H1 (cell line): ENCODE measurements at regions not wholly inside any gene's neighbourhood (a gene's known extent, or its start where the extent isn't known, plus 50 kb on each side); places are given as distances from the start of the nearest gene placed in this dataset.

Source experiments
- CTCF ChIA-PET: fragments of 300-600 bp; sonication (Branson Sonifier 250); formaldehyde crosslinking; loops from one replicate; lab custom pipeline; 2021; ENCODE audit not compliant: partially characterized antibody; lab: Charles Lee
- POLR2A ChIA-PET: fragments of 300-600 bp; sonication (Branson Sonifier 250); formaldehyde crosslinking; loops from one replicate; lab custom pipeline; 2021; ENCODE audit warnings: inconsistent platforms; ENCODE audit not compliant: partially characterized antibody; lab: Charles Lee
- DNase-seq, 2 experiments: peaks; one replicate each; pipeline versions ENCODE4 v3.0.0 to v3.0.0-alpha.2; 2010 to 2022; ENCODE audit warnings: low spot score in 2 of 2, low read depth in 1 of 2, mixed read lengths in 1 of 2
- FAIRE-seq: peaks from 2 replicates; lab custom pipeline; 2011; peaks lifted over from hg19 to GRCh38; lab: Jason Lieb, UNC
- H2AFZ ChIP-seq: 2 replicates; pipeline ENCODE4 v1.8.1; 2012; ENCODE audit warnings: low read length, inconsistent platforms
- H2AK5ac ChIP-seq: 2 replicates; pipeline ENCODE4 v1.6.1; 2013; ENCODE audit warnings: low read depth, low read length
- H2BK120ac ChIP-seq: replicated peaks from 2 replicates; pipeline ENCODE3; 2013; ENCODE audit warnings: low read depth, low read length, inconsistent platforms
- H2BK12ac ChIP-seq: 2 replicates; pipeline ENCODE4 v1.6.1; 2013; ENCODE audit warnings: low read depth, low read length
- H2BK15ac ChIP-seq: 2 replicates; pipeline ENCODE4 v1.6.1; 2013; ENCODE audit warnings: low read length
- H2BK20ac ChIP-seq: 2 replicates; pipeline ENCODE4 v1.6.1; 2013; ENCODE audit warnings: low read length
- H2BK5ac ChIP-seq: 2 replicates; pipeline ENCODE4 v1.6.1; 2013; ENCODE audit warnings: low read depth, low read length
- H3K14ac ChIP-seq: 2 replicates; pipeline ENCODE4 v1.6.1; 2013; ENCODE audit warnings: inconsistent platforms; ENCODE audit not compliant: insufficient read length
- H3K18ac ChIP-seq: 2 replicates; pipeline ENCODE4 v1.6.1; 2013; ENCODE audit warnings: low read length; ENCODE audit errors: extremely low read depth
- H3K23ac ChIP-seq: 2 replicates; pipeline ENCODE4 v1.6.1; 2013; ENCODE audit warnings: inconsistent platforms; ENCODE audit not compliant: insufficient read length
- H3K23me2 ChIP-seq: 2 replicates; pipeline ENCODE4 v1.6.1; 2013; ENCODE audit warnings: low read depth, low read length
- H3K27ac ChIP-seq: 2 replicates; pipeline ENCODE4 v1.6.1; 2011; ENCODE audit warnings: low read depth, low read length, inconsistent platforms
- H3K27me3 ChIP-seq, 4 experiments: replicated peaks in 1 of 4; 1 replicate in 1 of 4; 2 replicates in 3 of 4; pipeline versions ENCODE4 v1.6.1 to v1.8.1; 2011 to 2013; ENCODE audit warnings: low read length in 3 of 4, mild to moderate bottlenecking in 3 of 4, inconsistent platforms in 2 of 4, mixed read lengths in 2 of 4, moderate library complexity in 1 of 4; ENCODE audit not compliant: control insufficient read depth in 3 of 4, insufficient read depth in 3 of 4; ENCODE audit errors: extremely low read depth in 1 of 4
- H3K36me3 ChIP-seq, 4 experiments: 2 replicates each; pipeline versions ENCODE4 v1.6.1 to v1.8.1; 2011 to 2013; ENCODE audit warnings: mild to moderate bottlenecking in 4 of 4, low read length in 3 of 4, moderate library complexity in 2 of 4, control low read depth in 1 of 4, inconsistent platforms in 1 of 4; ENCODE audit not compliant: insufficient read depth in 4 of 4, control insufficient read depth in 2 of 4
- H3K4ac ChIP-seq: replicated peaks from 2 replicates; pipeline ENCODE3; 2013; ENCODE audit warnings: low read length, low read depth, mixed read lengths, inconsistent platforms; ENCODE audit not compliant: insufficient read length
- H3K4me1 ChIP-seq, 4 experiments: replicated peaks in 1 of 4; 1 replicate in 1 of 4; 2 replicates in 3 of 4; pipeline versions ENCODE4 v1.6.1 to v1.8.1; 2011 to 2013; ENCODE audit warnings: low read length in 3 of 4, inconsistent platforms in 2 of 4, mixed read lengths in 1 of 4; ENCODE audit not compliant: insufficient read depth in 4 of 4, control insufficient read depth in 3 of 4
- H3K4me2 ChIP-seq, 2 experiments: 2 replicates each; pipeline versions ENCODE4 v1.6.1 to v1.8.1; 2011 to 2013; ENCODE audit warnings: low read depth in 2 of 2, low read length in 2 of 2, control low read depth in 1 of 2, inconsistent platforms in 1 of 2, mild to moderate bottlenecking in 1 of 2; ENCODE audit not compliant: insufficient read depth in 1 of 2
- H3K4me3 ChIP-seq, 4 experiments: fragments of 200-600, 300-600 bp in 1 of 4; sonication (generic), shearing (Covaris generic), sonication (Bioruptor Twin) in 1 of 4; 2 replicates each; pipeline versions ENCODE4 v1.5.1 to v1.8.1; 2011 to 2016; ENCODE audit warnings: low read length in 4 of 4, low read depth in 3 of 4, control low read depth in 2 of 4, inconsistent platforms in 2 of 4, mild to moderate bottlenecking in 2 of 4, mixed read lengths in 1 of 4, moderate library complexity in 1 of 4; ENCODE audit not compliant: insufficient read depth in 2 of 4; ENCODE audit errors: extremely low read depth in 1 of 4
- H3K56ac ChIP-seq: replicated peaks from 2 replicates; pipeline ENCODE3; 2013; ENCODE audit warnings: low read depth, mild to moderate bottlenecking, mixed read lengths, low read length, inconsistent platforms; ENCODE audit not compliant: insufficient read length
- H3K79me1 ChIP-seq: 2 replicates; pipeline ENCODE4 v1.6.1; 2013; ENCODE audit warnings: low read depth, low read length, control low read depth
- H3K79me2 ChIP-seq, 2 experiments: 2 replicates each; pipeline versions ENCODE4 v1.6.1 to v1.8.1; 2012 to 2013; ENCODE audit warnings: low read length in 2 of 2, mild to moderate bottlenecking in 2 of 2, inconsistent platforms in 1 of 2; ENCODE audit not compliant: insufficient read depth in 2 of 2, control insufficient read depth in 1 of 2
- H3K9ac ChIP-seq, 4 experiments: replicated peaks in 1 of 4; 1 replicate in 1 of 4; 2 replicates in 3 of 4; pipeline versions ENCODE4 v1.6.1 to v1.8.1; 2011 to 2013; ENCODE audit warnings: low read depth in 3 of 4, low read length in 3 of 4, control low read depth in 2 of 4, mild to moderate bottlenecking in 2 of 4, moderate library complexity in 2 of 4, inconsistent platforms in 1 of 4; ENCODE audit errors: extremely low read depth in 1 of 4
- H3K9me3 ChIP-seq, 2 experiments: 2 replicates each; pipeline versions ENCODE4 v1.6.1 to v1.8.1; 2012 to 2013; ENCODE audit warnings: mild to moderate bottlenecking in 2 of 2, moderate library complexity in 2 of 2, control low read depth in 1 of 2, inconsistent platforms in 1 of 2, low read depth in 1 of 2, low read length in 1 of 2, mixed read lengths in 1 of 2; ENCODE audit not compliant: insufficient read depth in 2 of 2
- H4K20me1 ChIP-seq, 2 experiments: replicated peaks in 1 of 2; 2 replicates each; pipeline versions ENCODE3 to v1.8.1; 2011 to 2013; ENCODE audit warnings: inconsistent platforms in 2 of 2, low read length in 2 of 2, mild to moderate bottlenecking in 1 of 2; ENCODE audit not compliant: insufficient read depth in 2 of 2, control insufficient read depth in 1 of 2
- H4K5ac ChIP-seq: 2 replicates; pipeline ENCODE4 v1.6.1; 2013; ENCODE audit warnings: low read length, low read depth, mixed read lengths, inconsistent platforms; ENCODE audit not compliant: insufficient read length
- H4K8ac ChIP-seq: 2 replicates; pipeline ENCODE4 v1.8.0; 2013; ENCODE audit warnings: mild to moderate bottlenecking, moderate library complexity, low read length, inconsistent platforms; ENCODE audit not compliant: insufficient read depth; ENCODE audit errors: extremely low read depth
- H4K91ac ChIP-seq: replicated peaks from 2 replicates; pipeline ENCODE3; 2013; ENCODE audit warnings: low read length, mixed read lengths, inconsistent platforms; ENCODE audit not compliant: insufficient read length
- CREB1 ChIP-seq: IDR thresholded peaks from 2 replicates; pipeline ENCODE4 v1.6.1; 2012; ENCODE audit warnings: inconsistent platforms
- CTBP2 ChIP-seq: IDR thresholded peaks from 2 replicates; pipeline ENCODE4 v1.7.0; 2011; ENCODE audit warnings: borderline replicate concordance, mild to moderate bottlenecking, moderate library complexity, mixed read lengths, low read length; ENCODE audit not compliant: insufficient read depth, insufficient read length
- EZH2 ChIP-seq: fragments of 200-600 bp; sonication (generic); IDR thresholded peaks from 2 replicates; pipeline ENCODE4 v1.7.1; 2012; ENCODE audit warnings: low read depth, mild to moderate bottlenecking, moderate library complexity, low read length, inconsistent platforms; ENCODE audit not compliant: severe bottlenecking
- GTF2F1 ChIP-seq: IDR thresholded peaks from 2 replicates; pipeline ENCODE4 v1.6.1; 2012; ENCODE audit warnings: low read depth, low read length, improper control_type of control experiment, borderline replicate concordance
- KDM5A ChIP-seq: fragments of 200-600 bp; IDR thresholded peaks from 2 replicates; pipeline ENCODE4 v1.7.1; 2012; ENCODE audit warnings: mild to moderate bottlenecking, low read length, inconsistent platforms, mixed read lengths
- PHF8 ChIP-seq: fragments of 200-600 bp; sonication (generic); conservative IDR thresholded peaks from 2 replicates; pipeline ENCODE4 v1.7.1; 2012; ENCODE audit warnings: low read depth, mild to moderate bottlenecking, inconsistent platforms, low read length, moderate library complexity
- SAP30 ChIP-seq: fragments of 300-600 bp; sonication (generic); IDR thresholded peaks from 2 replicates; pipeline ENCODE4 v1.7.1; 2012; ENCODE audit warnings: low read length, moderate library complexity, mild to moderate bottlenecking, inconsistent platforms; ENCODE audit not compliant: insufficient read depth, insufficient replicate concordance
- SP4 ChIP-seq: IDR thresholded peaks from 2 replicates; pipeline ENCODE4 v1.6.1; 2012; ENCODE audit warnings: low read length, inconsistent platforms
- ZNF274 ChIP-seq: IDR thresholded peaks from 2 replicates; pipeline ENCODE4 v1.7.0; 2012; ENCODE audit warnings: low read length, borderline replicate concordance; ENCODE audit errors: extremely low read depth
- WGBS, 2 experiments: shearing (Covaris generic) in 1 of 2; methylation state at CpG; one replicate each; pipeline versions ENCODE4 v1.1.6 to v1.1.7; 2013 to 2015; ENCODE audit warnings: low lambda C conversion rate in 2 of 2, mixed read lengths in 2 of 2, inconsistent platforms in 1 of 2, low coverage in 1 of 2, missing lambda C conversion rate in 1 of 2; ENCODE audit not compliant: insufficient replicate concordance in 2 of 2, insufficient coverage in 1 of 2, insufficient read length in 1 of 2; ENCODE audit errors: extremely low coverage in 1 of 2, missing lambda C conversion rate in 1 of 2; 5-methylcytosine and 5-hydroxymethylcytosine counted together
- TF ChIP-seq, protein P1 (sequence below), 3 experiments: IDR thresholded peaks; 1 replicate in 2 of 3; 2 replicates in 1 of 3; pipeline versions ENCODE4 v1.5.1 to v1.6.1; 2011; ENCODE audit warnings: low read length in 3 of 3, mild to moderate bottlenecking in 3 of 3, inconsistent platforms in 2 of 3, low read depth in 1 of 3, moderate library complexity in 1 of 3; ENCODE audit not compliant: insufficient read depth in 1 of 3; ENCODE audit errors: control extremely low read depth in 1 of 3
- TF ChIP-seq, protein P2 (sequence below): IDR thresholded peaks from 2 replicates; pipeline ENCODE4 v1.6.1; 2011; ENCODE audit warnings: low read depth, mild to moderate bottlenecking, low read length; ENCODE audit not compliant: insufficient read depth

DNA sequence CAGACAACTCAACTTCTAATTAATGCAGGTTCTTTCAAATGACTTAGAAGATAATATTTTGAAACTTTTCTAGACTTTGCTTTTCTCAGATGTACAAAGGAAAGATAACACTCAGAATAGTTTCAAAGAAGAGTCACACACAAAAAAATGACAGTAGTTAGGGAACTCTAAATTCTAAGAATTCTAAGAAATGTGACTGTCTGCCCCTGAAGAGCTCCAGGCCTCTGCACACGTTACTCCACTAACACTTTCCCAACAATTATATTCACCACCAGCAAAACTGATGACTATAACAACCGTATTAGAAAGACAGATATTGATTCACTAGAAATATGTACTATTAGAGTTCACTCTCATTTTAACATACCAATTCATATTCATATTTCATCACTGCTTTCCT, 133.3 kb upstream of the SMLR1 start:
- H3K23me2 ChIP-seq: no peaks in the 10 kb centered on the region
- no peak overlapping the region for H4K91ac ChIP-seq
- no peaks in the 10 kb centered on the region for H3K4me1 ChIP-seq
- H3K79me1 ChIP-seq: no peaks in the 10 kb centered on the region
- no peak overlapping the region for H2BK120ac ChIP-seq
- DNase-seq (no peak), FAIRE-seq (no peak)
- POLR2A ChIA-PET: no interaction called here
- no peak overlapping the region for H3K4me2 ChIP-seq
- H2AFZ ChIP-seq: no peak overlapping the region
- H3K4me3 ChIP-seq: no peak overlapping the region
- H2BK5ac ChIP-seq: no peak overlapping the region
- H3K27me3 ChIP-seq: no peaks in the 10 kb centered on the region
- no peak overlapping the region for H3K14ac ChIP-seq
- no peak overlapping the region for H4K5ac ChIP-seq
- no peak overlapping the region for H4K8ac ChIP-seq
- H3K56ac ChIP-seq: no peak overlapping the region
- H3K36me3 ChIP-seq: no peaks in the 10 kb centered on the region
- no peak overlapping the region for H3K18ac ChIP-seq
- no peaks in the 10 kb centered on the region for H3K9me3 ChIP-seq
- no peaks in the 10 kb centered on the region for H4K20me1 ChIP-seq
- no peak overlapping the region for H2BK12ac ChIP-seq
- no peak overlapping the region for H2AK5ac ChIP-seq
- no peak overlapping the region for H2BK15ac ChIP-seq
- no peak overlapping the region for H2BK20ac ChIP-seq
- no peaks in the 10 kb centered on the region for H3K79me2 ChIP-seq
- CTCF ChIA-PET: interaction anchor here (1.4 to 1.5 kb wide), 2 partner anchors 11 to 372 kb away, joined by 3 to 5 read pairs; no protein-coding TSS in a partner anchor
- H3K9ac ChIP-seq: no peak overlapping the region
- 88% methylated on average over 2 of the region's 2 CpGs; no CpG with 5 or more reads in 1 of the 2 experiments for WGBS, 2 experiments
- H3K4ac ChIP-seq: no peak overlapping the region
- no peak overlapping the region for H3K23ac ChIP-seq
- H3K27ac ChIP-seq: no peak overlapping the region
- no peak for TF ChIP-seq PHF8
- no peak for TF ChIP-seq ZNF274
- TF ChIP-seq, protein P1, sequence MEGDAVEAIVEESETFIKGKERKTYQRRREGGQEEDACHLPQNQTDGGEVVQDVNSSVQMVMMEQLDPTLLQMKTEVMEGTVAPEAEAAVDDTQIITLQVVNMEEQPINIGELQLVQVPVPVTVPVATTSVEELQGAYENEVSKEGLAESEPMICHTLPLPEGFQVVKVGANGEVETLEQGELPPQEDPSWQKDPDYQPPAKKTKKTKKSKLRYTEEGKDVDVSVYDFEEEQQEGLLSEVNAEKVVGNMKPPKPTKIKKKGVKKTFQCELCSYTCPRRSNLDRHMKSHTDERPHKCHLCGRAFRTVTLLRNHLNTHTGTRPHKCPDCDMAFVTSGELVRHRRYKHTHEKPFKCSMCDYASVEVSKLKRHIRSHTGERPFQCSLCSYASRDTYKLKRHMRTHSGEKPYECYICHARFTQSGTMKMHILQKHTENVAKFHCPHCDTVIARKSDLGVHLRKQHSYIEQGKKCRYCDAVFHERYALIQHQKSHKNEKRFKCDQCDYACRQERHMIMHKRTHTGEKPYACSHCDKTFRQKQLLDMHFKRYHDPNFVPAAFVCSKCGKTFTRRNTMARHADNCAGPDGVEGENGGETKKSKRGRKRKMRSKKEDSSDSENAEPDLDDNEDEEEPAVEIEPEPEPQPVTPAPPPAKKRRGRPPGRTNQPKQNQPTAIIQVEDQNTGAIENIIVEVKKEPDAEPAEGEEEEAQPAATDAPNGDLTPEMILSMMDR (IDR thresholded peaks at IDR 0.05; ENCODE audit: control extremely low read depth in 1 of 3, insufficient read depth in 1 of 3, low read depth in 1 of 3, low read length in 3 of 3): no peak
- TF ChIP-seq CREB1: no peak
- no peak for TF ChIP-seq SP4
- no peak for TF ChIP-seq SAP30
- TF ChIP-seq KDM5A: no peak
- TF ChIP-seq GTF2F1: no peak
- no peak for TF ChIP-seq CTBP2
- no peak for TF ChIP-seq EZH2
- TF ChIP-seq, protein P2, sequence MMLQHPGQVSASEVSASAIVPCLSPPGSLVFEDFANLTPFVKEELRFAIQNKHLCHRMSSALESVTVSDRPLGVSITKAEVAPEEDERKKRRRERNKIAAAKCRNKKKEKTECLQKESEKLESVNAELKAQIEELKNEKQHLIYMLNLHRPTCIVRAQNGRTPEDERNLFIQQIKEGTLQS: no peak
